Colonic mucosa (tissue), 4 donors: ENCODE measurements at regions not wholly inside any gene's neighbourhood (a gene's known extent, or its start where the extent isn't known, plus 50 kb on each side); places are given as distances from the start of the nearest gene placed in this dataset.

ENCODE experiments used
- DNase-seq: peaks from one replicate; pipeline ENCODE4 v3.0.0-alpha.2; 2020
- H3K27ac ChIP-seq: fragments of 200-600 bp; one replicate; pipeline ENCODE4 v1.8.0; 2021
- H3K27me3 ChIP-seq: fragments of 200-600 bp; one replicate; pipeline ENCODE4 v1.8.0; 2021
- H3K36me3 ChIP-seq: fragments of 200-600 bp; one replicate; pipeline ENCODE4 v1.8.0; 2021
- H3K4me1 ChIP-seq: fragments of 200-600 bp; one replicate; pipeline ENCODE4 v1.8.0; 2021; ENCODE audit warnings: mild to moderate bottlenecking
- H3K4me3 ChIP-seq: fragments of 200-600 bp; one replicate; pipeline ENCODE4 v1.8.0; 2021
- H3K9ac ChIP-seq, 2 donors: one replicate each; pipeline ENCODE4 v1.7.0; 2013; ENCODE audit warnings: control low read depth in 2 of 2, low read depth in 2 of 2, low read length in 2 of 2
- H3K9me3 ChIP-seq: fragments of 200-600 bp; one replicate; pipeline ENCODE4 v1.8.0; 2021
- intact Hi-C: fragments of 100-400 bp; cut with DNase I; formaldehyde crosslinking; loops from one replicate; pipeline ENCODE4 v1.14.1; 2022
- TF ChIP-seq, protein P1 (sequence below): fragments of 200-600 bp; IDR thresholded peaks from one replicate; pipeline ENCODE4 v1.8.0; 2022; ENCODE audit warnings: antibody characterized with exemption, mild to moderate bottlenecking
- donor health status: healthy.
- donor health status: DM: no; HTN: no; CAD: no.
- donor health status: DM: no; HTN: no; CAD: no.

DNA sequence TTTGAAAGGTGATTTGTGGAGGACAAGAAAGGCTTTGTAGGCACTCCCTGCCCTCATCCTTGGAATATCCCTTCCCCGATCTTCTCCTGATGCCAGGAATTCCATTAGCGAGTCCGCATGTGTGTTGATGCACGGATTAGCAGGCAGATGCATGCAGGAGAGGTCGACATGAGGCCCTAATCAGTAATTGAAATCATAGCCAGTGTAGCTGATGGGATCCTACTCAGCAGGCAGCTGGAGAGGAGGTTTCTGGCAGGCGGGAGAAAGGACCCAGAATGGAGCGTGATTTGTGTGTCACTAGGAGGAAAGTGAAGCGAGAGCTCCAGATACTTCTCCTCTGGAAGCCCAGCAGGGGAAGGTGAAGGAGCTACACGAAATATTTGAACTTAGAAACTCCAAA is 196.3 kb upstream of the CDH11 start:
- Histone ChIP-seq H3K27me3 (no peaks in the 10 kb centered on the region), H3K27ac (no peak overlapping the region), H3K9ac (no peak overlapping the region), H3K4me1 (no peaks in the 10 kb centered on the region), H3K4me3 (no peak overlapping the region), H3K36me3 (no peaks in the 10 kb centered on the region), H3K9me3 (no peaks in the 10 kb centered on the region)
- intact Hi-C loops = no loop called here
- no peak for DNase-seq
- TF ChIP-seq, protein P1, sequence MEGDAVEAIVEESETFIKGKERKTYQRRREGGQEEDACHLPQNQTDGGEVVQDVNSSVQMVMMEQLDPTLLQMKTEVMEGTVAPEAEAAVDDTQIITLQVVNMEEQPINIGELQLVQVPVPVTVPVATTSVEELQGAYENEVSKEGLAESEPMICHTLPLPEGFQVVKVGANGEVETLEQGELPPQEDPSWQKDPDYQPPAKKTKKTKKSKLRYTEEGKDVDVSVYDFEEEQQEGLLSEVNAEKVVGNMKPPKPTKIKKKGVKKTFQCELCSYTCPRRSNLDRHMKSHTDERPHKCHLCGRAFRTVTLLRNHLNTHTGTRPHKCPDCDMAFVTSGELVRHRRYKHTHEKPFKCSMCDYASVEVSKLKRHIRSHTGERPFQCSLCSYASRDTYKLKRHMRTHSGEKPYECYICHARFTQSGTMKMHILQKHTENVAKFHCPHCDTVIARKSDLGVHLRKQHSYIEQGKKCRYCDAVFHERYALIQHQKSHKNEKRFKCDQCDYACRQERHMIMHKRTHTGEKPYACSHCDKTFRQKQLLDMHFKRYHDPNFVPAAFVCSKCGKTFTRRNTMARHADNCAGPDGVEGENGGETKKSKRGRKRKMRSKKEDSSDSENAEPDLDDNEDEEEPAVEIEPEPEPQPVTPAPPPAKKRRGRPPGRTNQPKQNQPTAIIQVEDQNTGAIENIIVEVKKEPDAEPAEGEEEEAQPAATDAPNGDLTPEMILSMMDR = no peak

GRCh38 chr16:65316808-65317207 is 194.9 kb upstream of the CDH11 start:
- Histone ChIP-seq H3K9me3 (no peaks in the 10 kb centered on the region), H3K27ac (no peak overlapping the region), H3K4me1 (no peaks in the 10 kb centered on the region), H3K36me3 (no peaks in the 10 kb centered on the region), H3K4me3 (no peak overlapping the region), H3K9ac (no peak overlapping the region), H3K27me3 (no peaks in the 10 kb centered on the region)
- TF ChIP-seq, protein P1 = no peak
- intact Hi-C loops = no loop called here
- DNase-seq = no peak

DNA sequence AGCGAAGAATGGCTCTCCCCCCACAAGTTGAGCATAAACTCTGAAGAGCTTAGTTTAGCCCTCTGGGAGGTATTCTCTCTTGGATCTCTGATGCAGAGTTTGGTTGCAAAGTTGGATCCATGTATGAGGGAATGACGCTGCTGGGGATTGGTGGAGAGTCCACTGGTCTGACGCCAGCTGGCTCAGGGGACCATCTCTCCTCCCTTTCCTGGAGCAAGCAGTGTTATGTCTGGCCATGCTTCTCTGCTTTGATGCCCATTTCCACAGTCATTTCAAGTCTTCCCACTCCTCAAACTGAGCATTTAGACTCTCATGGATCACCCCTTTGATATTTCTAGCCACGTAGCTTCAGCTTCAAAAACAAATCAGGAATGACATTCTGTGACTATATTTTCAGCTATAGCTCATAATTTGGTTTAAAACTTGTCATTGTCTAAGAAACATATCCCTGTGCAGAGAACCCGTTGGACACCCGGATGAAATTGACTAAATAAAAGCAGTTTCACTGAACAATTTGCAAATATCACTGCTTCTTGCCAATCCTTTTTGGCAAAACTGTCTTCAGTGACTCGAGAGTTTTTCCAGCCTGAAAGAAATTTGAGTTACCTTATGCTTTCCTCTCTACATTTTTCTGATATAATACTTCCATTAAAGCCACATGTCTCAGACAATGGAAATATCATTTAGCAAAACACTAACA is 193.4 kb upstream of the CDH11 start:
- Histone ChIP-seq H3K4me1 (no peaks in the 10 kb centered on the region), H3K9ac (no peak overlapping the region), H3K4me3 (no peak overlapping the region), H3K36me3 (no peaks in the 10 kb centered on the region), H3K27me3 (no peaks in the 10 kb centered on the region), H3K27ac (no peak overlapping the region), H3K9me3 (no peaks in the 10 kb centered on the region)
- TF ChIP-seq, protein P1 = no peak
- intact Hi-C loops = no loop called here
- DNase-seq = peak; percentile 19

- Histone ChIP-seq H3K9me3 (no peaks in the 10 kb centered on the region), H3K9ac (no peak overlapping the region), H3K4me1 (no peaks in the 10 kb centered on the region), H3K36me3 (no peaks in the 10 kb centered on the region), H3K4me3 (no peak overlapping the region), H3K27ac (no peak overlapping the region), H3K27me3 (no peaks in the 10 kb centered on the region)
- no peak for DNase-seq
- intact Hi-C loops = no loop called here
- TF ChIP-seq, protein P1 = no peak
These were observed 192.8 kb upstream of the CDH11 start for GRCh38 chr16:65314627-65315008.

GRCh38 chr16:65313936-65314626 is 192.2 kb upstream of the CDH11 start:
- Histone ChIP-seq H3K9me3 (no peaks in the 10 kb centered on the region), H3K4me1 (no peaks in the 10 kb centered on the region), H3K4me3 (no peak overlapping the region), H3K27me3 (no peaks in the 10 kb centered on the region), H3K9ac (no peak overlapping the region), H3K27ac (no peak overlapping the region), H3K36me3 (no peaks in the 10 kb centered on the region)
- intact Hi-C loops = no loop called here
- DNase-seq = no peak
- TF ChIP-seq, protein P1 = no peak
